T47D (cell line): ENCODE measurements at regions not wholly inside any gene's neighbourhood (a gene's known extent, or its start where the extent isn't known, plus 50 kb on each side); places are given as distances from the start of the nearest gene placed in this dataset.

Source experiments
- DNase-seq, 2 experiments: peaks; one replicate each; pipeline versions ENCODE4 v3.0.0 to v3.0.0-alpha.2; 2011 to 2012; ENCODE audit warnings: low read depth in 1 of 2, low spot score in 1 of 2
- JUND ChIP-seq: IDR thresholded peaks from 2 replicates; pipeline ENCODE4 v1.6.1; 2012; ENCODE audit warnings: low read depth
- in situ Hi-C: cut with HindIII; loops from 2 replicates; pipeline ENCODE4 v1.10.0; 2016; ENCODE audit warnings: low sequenced_read_pairs, low pct_unique_long_range_greater_than_20kb

DNA sequence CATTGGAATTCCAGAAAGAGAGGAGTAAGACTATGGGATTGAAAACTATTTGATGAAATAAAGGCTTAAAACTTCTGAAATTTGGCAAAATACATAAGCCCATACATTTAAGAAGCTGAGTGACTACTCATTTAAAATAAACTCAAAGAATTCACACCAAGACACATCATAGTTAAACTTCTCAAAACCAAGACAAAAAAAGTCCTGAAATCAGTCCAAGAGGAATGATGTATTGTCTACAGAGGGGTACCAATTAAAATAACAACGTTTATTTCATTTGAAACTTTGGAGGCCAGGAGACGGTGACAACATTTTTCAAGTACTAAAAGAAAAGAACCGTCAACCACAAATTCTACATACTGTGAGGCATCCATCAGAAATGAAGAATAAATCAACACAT is 841.4 kb upstream of the MAP3K7 start:
- TF ChIP-seq JUND = no peak
- in situ Hi-C loops = no loop called here
- DNase-seq = no peak

DNA sequence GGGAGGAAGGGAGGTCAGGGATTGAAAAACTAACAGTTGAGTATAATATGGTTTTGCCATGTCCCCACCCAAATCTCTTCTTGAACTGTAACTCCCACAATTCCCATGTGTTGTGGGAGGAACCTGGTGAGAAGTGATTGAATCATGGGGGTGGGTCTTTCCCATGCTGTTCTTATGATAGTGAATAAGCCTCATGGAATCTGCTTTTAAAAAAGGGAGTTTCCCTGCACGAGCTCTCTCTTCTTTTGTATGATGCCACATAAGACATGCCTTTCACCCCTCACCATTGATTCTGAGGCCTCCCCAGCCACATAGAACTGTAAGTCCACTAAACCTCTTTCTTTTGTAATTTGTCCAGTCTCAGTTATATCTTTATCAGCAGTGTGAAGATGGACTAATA is 833.4 kb upstream of the MAP3K7 start:
- no peak for DNase-seq
- in situ Hi-C loops = no loop called here

DNA sequence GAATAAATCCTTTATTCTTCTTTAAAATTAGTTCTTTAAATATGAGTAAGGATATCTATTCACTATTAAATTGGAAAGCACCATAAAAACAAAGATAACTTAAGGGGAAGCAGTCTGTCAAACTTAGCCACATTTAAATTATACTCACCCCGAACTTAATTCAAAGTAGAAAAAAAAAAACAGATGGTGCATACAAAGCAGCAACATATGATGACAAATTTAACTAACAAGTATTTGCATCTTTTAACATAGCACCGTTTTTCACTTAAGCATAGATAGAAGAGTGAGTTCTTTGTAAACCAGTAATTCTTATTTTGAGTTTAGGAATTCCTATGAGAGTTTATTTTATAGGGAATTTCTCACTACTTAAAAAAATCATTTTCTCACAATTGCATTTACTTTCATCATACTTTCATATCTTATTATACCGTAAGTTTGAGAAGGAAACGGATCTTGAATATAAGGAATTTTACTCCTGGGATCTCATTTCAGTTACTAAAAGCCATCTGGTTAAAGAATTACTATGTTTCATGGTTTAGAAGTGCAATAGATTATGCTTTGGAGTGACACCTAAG is 828.2 kb upstream of the MAP3K7 start:
- TF ChIP-seq JUND = no peak
- DNase-seq = no peak
- in situ Hi-C loops = no loop called here

More for the DNA sequence above, 833.4 kb upstream of the MAP3K7 start:
- TF ChIP-seq JUND = no peak

DNA sequence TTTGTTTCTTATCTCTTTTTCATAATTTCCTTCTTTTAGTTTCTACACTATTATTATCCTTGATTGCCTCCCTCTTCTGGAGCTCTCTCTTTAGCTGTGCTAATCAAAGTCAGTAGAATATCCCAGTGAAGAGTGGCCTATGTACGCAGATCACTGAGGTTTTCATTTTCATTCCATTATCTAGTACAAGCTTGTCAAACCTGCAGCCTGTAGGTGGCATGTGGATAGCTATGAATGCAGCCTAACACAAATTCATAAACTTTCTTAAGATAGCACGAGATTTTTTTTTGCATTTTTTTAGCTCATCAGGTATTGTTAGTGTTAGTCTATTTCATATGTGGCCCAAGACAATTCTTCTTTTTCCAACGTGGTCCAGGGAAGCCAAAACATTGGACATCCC is 825.7 kb upstream of the MAP3K7 start:
- no peak for TF ChIP-seq JUND
- peak in 1 of 2 experiments; percentile 3 for DNase-seq
- in situ Hi-C loops = no loop called here

DNA sequence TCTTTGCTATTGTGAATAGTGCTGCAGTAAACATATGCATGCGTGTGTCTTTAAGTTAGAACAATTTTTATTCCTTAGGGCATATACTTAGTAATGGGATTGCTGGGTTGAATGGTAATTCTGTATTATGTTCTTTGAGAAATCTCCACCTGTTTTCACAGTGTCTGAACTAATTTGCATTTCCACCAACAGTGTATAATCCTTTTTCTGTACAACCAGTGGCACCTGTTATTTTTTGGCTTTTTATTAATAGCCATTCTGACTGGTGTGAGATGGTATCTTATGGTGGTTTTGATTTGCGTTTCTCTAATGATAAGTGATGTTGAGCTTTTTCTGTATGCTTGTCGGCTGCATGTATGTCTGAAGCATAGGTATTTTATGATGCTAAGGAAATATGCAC is 820.8 kb upstream of the MAP3K7 start:
- DNase-seq = no peak
- TF ChIP-seq JUND = no peak
- in situ Hi-C loops = no loop called here

DNA sequence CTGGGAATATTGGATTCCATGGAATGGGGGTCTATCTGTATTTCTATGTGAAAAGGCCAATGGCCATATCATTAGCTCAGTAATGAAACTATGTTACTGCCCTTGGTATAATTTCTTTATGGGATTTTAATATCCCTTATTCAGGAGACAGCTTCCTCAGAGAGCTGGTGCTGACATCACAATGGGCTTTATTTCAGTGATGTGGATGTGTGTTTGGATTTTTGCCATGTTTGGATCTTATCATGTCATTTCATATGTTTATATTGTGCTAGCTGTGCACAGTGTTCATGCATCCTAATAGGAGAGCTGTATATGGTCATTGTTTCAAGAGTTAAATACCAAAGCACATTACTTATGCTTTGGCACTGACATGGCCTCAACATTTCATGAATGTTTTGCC is 806.1 kb upstream of the MAP3K7 start:
- no peak for DNase-seq
- in situ Hi-C loops = no loop called here

DNA sequence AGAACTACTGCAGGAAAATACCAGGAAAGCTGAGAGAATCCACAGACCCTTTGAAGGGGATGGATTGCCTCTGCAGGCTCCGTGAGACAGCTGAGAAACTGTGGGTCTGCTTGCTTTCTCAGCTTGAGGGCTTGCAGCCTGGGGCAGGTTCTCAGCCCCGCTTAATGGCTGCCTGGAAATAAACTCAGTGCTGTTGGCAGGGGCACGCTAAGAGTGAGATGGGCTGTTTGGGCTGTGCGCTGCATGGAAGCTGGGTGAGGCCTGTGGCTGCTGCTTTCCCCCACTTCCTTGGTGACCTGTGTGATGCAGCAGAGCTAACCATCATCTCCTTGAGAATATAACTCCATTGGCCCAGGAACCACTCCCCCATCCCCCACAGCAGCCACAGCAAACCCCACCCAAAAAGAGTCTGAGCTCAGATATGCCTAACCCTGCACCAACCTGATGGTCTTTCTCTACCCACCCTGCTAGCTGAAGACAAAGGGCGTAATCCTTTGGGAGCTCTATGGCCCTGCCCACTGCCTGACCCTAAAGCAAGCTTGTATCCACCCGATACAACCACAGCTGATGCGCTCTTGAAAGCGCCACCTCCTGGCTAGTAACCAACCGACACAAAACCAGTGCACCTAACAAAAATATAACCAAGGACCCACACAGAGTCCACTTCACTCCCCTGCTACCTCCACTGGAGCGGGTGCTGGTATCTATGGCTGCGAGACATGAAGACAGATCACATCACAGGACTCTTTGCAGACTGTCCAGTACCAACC is 800.6 kb upstream of the MAP3K7 start:
- in situ Hi-C loops = no loop called here

More for the DNA sequence above, 806.1 kb upstream of the MAP3K7 start:
- TF ChIP-seq JUND = no peak

DNA sequence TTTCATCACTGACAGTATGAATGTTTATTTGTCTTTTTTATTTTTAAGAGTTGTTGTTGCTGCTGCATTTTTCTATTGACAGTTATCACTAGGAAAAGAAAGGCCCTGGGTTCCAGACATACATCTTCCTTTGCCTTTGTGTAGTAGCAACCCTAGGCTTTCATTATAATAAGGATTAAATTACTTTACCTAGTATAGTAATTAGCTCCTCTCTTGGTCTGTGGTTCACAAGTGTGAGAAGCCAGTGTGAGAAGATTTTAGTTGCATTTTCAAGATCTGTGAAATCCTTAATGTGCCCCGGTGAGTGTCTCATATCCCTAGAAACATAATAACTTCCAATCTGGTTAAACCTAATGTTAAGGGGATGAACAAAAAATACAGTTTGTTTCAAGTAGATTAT is 799.3 kb upstream of the MAP3K7 start:
- TF ChIP-seq JUND = no peak
- no peak for DNase-seq
- in situ Hi-C loops = no loop called here

More for the DNA sequence above, 800.6 kb upstream of the MAP3K7 start:
- TF ChIP-seq JUND = no peak
- DNase-seq = no peak

DNA sequence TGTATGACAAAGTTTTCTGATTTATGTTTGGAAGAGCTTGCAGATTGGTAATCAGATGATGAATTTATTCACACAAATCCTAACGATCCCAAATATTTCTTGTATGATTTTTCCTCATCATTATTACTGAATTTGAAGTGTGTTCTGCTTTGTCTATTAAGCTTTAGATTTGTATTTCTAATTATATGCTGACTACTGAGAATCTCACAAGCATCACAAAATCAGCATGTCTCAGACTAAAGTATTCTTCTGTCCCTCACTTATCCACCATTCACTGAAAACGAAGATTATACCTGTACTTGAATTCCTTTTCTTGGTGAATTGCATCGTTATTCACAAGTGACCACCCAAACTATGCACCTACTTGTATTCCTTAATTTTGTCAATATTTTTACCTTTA is 796.3 kb upstream of the MAP3K7 start:
- in situ Hi-C loops = no loop called here
- DNase-seq = no peak
- TF ChIP-seq JUND = no peak

DNA sequence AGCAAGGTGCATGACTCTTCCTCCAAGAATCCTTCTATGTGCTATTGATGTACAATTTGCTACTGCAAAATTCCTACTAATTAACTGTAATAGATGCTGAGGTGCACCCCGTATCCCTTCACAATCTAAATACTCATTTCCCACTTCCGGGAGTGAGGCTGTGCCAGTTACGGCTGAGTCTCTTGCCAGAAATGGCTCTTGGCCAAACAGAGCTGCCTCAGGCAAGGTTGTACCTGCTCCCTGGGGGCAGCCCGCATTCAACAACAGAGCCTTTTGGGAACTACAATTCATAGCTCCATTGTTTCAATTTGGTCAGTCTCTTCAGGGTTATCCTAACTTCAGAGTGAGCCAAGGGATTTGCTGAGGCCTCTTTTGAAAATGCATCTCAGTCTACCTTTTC is 789.8 kb upstream of the MAP3K7 start:
- in situ Hi-C loops = no loop called here
- TF ChIP-seq JUND = no peak
- no peak for DNase-seq

DNA sequence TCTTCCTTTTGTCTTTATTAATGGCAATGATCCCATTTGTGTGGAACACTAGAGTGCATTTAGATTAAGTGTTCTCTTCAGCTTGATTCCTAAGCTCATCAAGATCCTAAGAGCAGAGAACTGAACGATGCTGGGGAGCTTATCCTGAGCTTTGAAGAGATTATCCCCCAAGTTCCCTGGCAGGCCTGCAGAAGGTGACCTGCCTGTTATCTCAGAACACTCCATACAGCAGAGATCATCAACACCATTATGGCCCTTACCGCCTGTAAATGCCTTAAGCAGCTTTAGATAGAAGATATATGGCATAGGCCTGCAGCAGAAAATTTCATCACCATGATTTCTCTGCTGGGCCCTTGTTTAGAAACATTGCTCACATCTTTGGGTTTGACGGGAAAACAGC is 779.9 kb upstream of the MAP3K7 start:
- no peak for TF ChIP-seq JUND

DNA sequence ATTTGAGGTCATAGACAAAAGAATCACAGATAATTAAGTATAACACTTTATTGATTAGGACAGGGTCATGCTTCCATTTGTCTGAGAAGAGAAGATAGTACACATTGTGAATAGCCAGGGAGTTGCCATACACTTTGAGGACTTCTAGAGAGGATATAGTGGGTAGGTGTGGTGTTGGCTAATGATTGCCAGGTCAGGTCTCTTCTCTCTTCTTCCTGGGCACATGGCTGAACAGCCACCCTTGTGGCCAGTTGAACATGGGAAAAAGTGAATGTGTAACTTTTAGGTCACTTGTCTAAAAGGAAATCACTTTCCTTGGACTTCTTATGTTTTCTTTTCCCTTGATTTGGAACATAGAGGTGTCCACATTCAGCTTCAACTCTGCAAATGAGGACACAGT is 772.1 kb upstream of the MAP3K7 start:
- DNase-seq = no peak
- no peak for TF ChIP-seq JUND
- in situ Hi-C loops = no loop called here

More for the DNA sequence above, 779.9 kb upstream of the MAP3K7 start:
- in situ Hi-C loops = no loop called here
- no peak for DNase-seq

DNA sequence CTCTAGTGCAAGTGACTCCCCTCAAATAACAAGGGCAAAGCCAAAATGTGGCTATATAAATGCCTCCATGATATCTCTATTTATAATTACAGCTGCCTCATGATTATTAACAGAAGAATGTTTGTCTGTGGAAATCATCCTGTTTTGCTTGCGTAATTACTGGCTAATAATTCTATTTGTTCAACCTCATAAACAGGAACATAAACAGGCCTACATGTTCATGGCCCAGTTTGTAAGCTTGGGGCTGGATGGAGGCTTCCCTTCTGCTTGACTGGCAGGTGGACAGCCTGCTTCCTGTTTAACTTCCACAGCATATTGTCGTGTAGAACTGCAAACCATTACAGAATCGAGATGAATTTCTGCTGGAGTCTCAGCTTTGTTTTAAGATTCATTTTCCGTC is 766.0 kb upstream of the MAP3K7 start:
- no peak for TF ChIP-seq JUND
- in situ Hi-C loops = no loop called here
- DNase-seq = no peak

DNA sequence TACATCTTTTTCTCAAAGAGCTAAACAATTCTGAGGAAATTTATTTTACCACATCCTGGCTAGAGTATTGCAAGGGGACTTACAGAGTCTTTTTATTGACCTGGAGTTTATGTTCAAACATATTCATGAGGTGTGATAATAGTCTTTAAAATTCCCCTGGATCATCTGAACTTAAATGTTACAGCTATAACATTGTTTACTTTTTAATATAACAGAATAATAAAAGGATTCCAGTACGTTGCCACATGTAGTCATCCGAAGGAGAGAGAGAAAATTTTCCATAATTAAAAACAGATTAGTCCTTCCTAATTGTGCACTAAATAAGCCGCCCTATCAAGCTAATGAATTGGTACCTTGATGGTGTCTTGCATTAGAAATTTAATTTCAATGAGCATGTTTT is 765.4 kb upstream of the MAP3K7 start:
- in situ Hi-C loops = no loop called here
- no peak for TF ChIP-seq JUND
- DNase-seq = no peak
